B cell (primary cell): ENCODE measurements at regions not wholly inside any gene's neighbourhood (a gene's known extent, or its start where the extent isn't known, plus 50 kb on each side); places are given as distances from the start of the nearest gene placed in this dataset.

Experiments used
- ATAC-seq: fragments of 200-7000 bp; cut with Tn5 transposase; one replicate; pipeline ENCODE4 v1.10.0; 2021; ENCODE audit warnings: low read depth, mild to moderate bottlenecking, moderate number of reproducible peaks, moderate library complexity
- CTCF ChIA-PET: fragments of 350-600 bp; sonication (Branson Sonifier 250); formaldehyde crosslinking; loops from one replicate; lab custom pipeline; 2021; ENCODE audit warnings: antibody characterized with exemption, inconsistent platforms; lab: Charles Lee
- POLR2A ChIA-PET: fragments of 350-600 bp; sonication (Branson Sonifier 250); formaldehyde crosslinking; loops from one replicate; lab custom pipeline; 2021; ENCODE audit warnings: antibody characterized with exemption; lab: Charles Lee
- DNase-seq: peaks from one replicate; pipeline ENCODE4 v3.0.0; 2013
- H2AFZ ChIP-seq: 2 replicates; pipeline ENCODE4 v1.6.1; 2012; ENCODE audit warnings: mild to moderate bottlenecking, low read depth, low read length; ENCODE audit not compliant: insufficient read depth, poor library complexity, severe bottlenecking
- H3K27ac ChIP-seq, 2 donors: 1 replicate in 1 of 2; 2 replicates in 1 of 2; pipeline ENCODE4 v1.5.1; 2012 to 2013; ENCODE audit warnings: low read length in 2 of 2, mild to moderate bottlenecking in 2 of 2, moderate library complexity in 1 of 2
- H3K27me3 ChIP-seq, 4 experiments: fragments of 200-600 bp in 1 of 4; sonication (generic) in 1 of 4; replicated peaks in 1 of 4; 1 replicate in 2 of 4; 2 replicates in 2 of 4; pipeline versions ENCODE4 v1.6.1 to v1.7.0; 2013 to 2016; ENCODE audit warnings: low read length in 3 of 4, mild to moderate bottlenecking in 2 of 4, mixed read lengths in 1 of 4, moderate library complexity in 1 of 4; ENCODE audit not compliant: insufficient read depth in 4 of 4, control insufficient read depth in 3 of 4; ENCODE audit errors: control extremely low read depth in 1 of 4
- H3K36me3 ChIP-seq, 2 experiments: replicated peaks in 1 of 2; 1 replicate in 1 of 2; 2 replicates in 1 of 2; pipeline versions ENCODE4 v1.6.1 to v1.7.1; 2013; ENCODE audit warnings: low read length in 1 of 2; ENCODE audit not compliant: insufficient read depth in 2 of 2, control insufficient read depth in 1 of 2; ENCODE audit errors: control extremely low read depth in 1 of 2, extremely low read depth in 1 of 2
- H3K4me1 ChIP-seq, 2 donors: fragments of 200-600 bp in 1 of 2; sonication (generic) in 1 of 2; 1 replicate in 1 of 2; 2 replicates in 1 of 2; pipeline versions ENCODE4 v1.5.1 to v1.6.1; 2013 to 2017; ENCODE audit warnings: low read length in 2 of 2; ENCODE audit not compliant: control insufficient read depth in 2 of 2, insufficient read depth in 2 of 2
- H3K4me2 ChIP-seq: replicated peaks from 2 replicates; pipeline ENCODE3; 2012; ENCODE audit warnings: mild to moderate bottlenecking, low read depth, low read length; ENCODE audit not compliant: poor library complexity, severe bottlenecking
- H3K4me3 ChIP-seq, 5 experiments: fragments of 200-600 bp in 1 of 5; sonication (generic) in 1 of 5; 1 replicate in 3 of 5; 2 replicates in 2 of 5; pipeline versions ENCODE4 v1.5.1 to v1.7.0; 2011 to 2016; ENCODE audit warnings: low read length in 4 of 5, mild to moderate bottlenecking in 4 of 5, low read depth in 2 of 5, control low read depth in 1 of 5, moderate library complexity in 1 of 5; ENCODE audit not compliant: insufficient read depth in 1 of 5; ENCODE audit errors: control extremely low read depth in 1 of 5, extremely low read depth in 1 of 5
- H3K79me2 ChIP-seq: fragments of 200-600 bp; sonication (generic); one replicate; pipeline ENCODE4 v1.6.0; 2016; ENCODE audit warnings: low read length; ENCODE audit not compliant: control insufficient read depth, insufficient read depth
- H3K9ac ChIP-seq: fragments of 200-600 bp; sonication (generic); 2 replicates; pipeline ENCODE4 v1.6.1; 2017; ENCODE audit warnings: mild to moderate bottlenecking, low read length, moderate library complexity
- H3K9me3 ChIP-seq, 3 donors: one replicate each; pipeline versions ENCODE4 v1.6.1 to v1.7.1; 2013; ENCODE audit warnings: low read length in 2 of 3; ENCODE audit not compliant: control insufficient read depth in 2 of 3, insufficient read depth in 1 of 3; ENCODE audit errors: control extremely low read depth in 1 of 3
- H4K20me1 ChIP-seq: 2 replicates; pipeline ENCODE4 v1.6.0; 2012; ENCODE audit warnings: mild to moderate bottlenecking, low read length; ENCODE audit not compliant: insufficient read depth, control insufficient read depth, poor library complexity, severe bottlenecking
- H3K27ac Mint-ChIP-seq: one replicate; pipeline ENCODE4 v1.8.0; 2021; ENCODE audit warnings: mixed read lengths
- H3K27me3 Mint-ChIP-seq: one replicate; pipeline ENCODE4 v1.8.0; 2021; ENCODE audit warnings: mixed read lengths
- H3K4me1 Mint-ChIP-seq: one replicate; pipeline ENCODE4 v1.8.0; 2021; ENCODE audit warnings: mixed read lengths
- H3K4me3 Mint-ChIP-seq: one replicate; pipeline ENCODE4 v1.8.0; 2021; ENCODE audit warnings: mixed read lengths
- H3K9me3 Mint-ChIP-seq: one replicate; pipeline ENCODE4 v1.8.0; 2022; ENCODE audit warnings: mixed read lengths; ENCODE audit not compliant: insufficient read depth
- EZH2 ChIP-seq: IDR thresholded peaks from 2 replicates; pipeline ENCODE4 v1.6.1; 2012; ENCODE audit warnings: borderline replicate concordance, low read depth, mild to moderate bottlenecking, moderate library complexity, low read length; ENCODE audit not compliant: insufficient read depth, poor library complexity, severe bottlenecking
- WGBS: methylation state at CpG from one replicate; pipeline ENCODE4 v1.1.5; 2013; ENCODE audit warnings: missing lambda C conversion rate; ENCODE audit not compliant: insufficient coverage; 5-methylcytosine and 5-hydroxymethylcytosine counted together
- intact Hi-C: fragments of 100-400 bp; cut with micrococcal nuclease; formaldehyde crosslinking; loops from one replicate; pipeline ENCODE4 v1.10.0; 2022
- TF ChIP-seq, protein P1 (sequence below): fragments of 200-600 bp; IDR thresholded peaks from one replicate; pipeline ENCODE4 v1.8.0; 2022; ENCODE audit warnings: antibody characterized with exemption, mild to moderate bottlenecking

DNA sequence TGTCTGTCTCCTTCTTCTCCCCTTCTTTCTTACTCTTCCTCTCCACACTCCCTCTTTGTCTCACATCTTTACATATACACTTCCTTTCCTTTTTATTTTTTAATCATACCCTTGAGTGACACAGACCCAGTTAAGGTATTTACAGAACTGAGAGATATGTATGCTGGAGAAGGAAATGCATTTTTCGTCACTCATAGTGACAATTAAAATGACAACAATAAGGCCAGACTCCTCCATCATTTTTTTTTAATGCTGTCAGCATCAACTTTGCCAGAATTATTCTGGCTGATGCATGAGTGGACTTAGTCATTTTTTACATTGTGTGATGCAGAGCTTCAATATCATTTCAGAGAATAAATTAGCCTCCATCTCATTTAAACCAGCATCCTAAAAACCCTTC lies 272.9 kb downstream of the TMEM38B start:
- H3K9me3 ChIP-seq = no peaks in the 10 kb centered on the region
- WGBS = no CpG with 5 or more reads among the region's 1 CpG
- no peak overlapping the region for H3K4me3 Mint-ChIP-seq
- H3K4me3 ChIP-seq = no peak overlapping the region
- H3K27me3 ChIP-seq = no peaks in the 10 kb centered on the region
- ChIA-PET POLR2A (no interaction called here), CTCF (no interaction called here)
- no peak overlapping the region for H3K4me2 ChIP-seq
- ATAC-seq (no peak), DNase-seq (no peak)
- no peak overlapping the region for H3K27ac Mint-ChIP-seq
- H3K4me1 ChIP-seq = no peaks in the 10 kb centered on the region
- H3K9ac ChIP-seq = no peak overlapping the region
- no peaks in the 10 kb centered on the region for H4K20me1 ChIP-seq
- TF ChIP-seq, protein P1, sequence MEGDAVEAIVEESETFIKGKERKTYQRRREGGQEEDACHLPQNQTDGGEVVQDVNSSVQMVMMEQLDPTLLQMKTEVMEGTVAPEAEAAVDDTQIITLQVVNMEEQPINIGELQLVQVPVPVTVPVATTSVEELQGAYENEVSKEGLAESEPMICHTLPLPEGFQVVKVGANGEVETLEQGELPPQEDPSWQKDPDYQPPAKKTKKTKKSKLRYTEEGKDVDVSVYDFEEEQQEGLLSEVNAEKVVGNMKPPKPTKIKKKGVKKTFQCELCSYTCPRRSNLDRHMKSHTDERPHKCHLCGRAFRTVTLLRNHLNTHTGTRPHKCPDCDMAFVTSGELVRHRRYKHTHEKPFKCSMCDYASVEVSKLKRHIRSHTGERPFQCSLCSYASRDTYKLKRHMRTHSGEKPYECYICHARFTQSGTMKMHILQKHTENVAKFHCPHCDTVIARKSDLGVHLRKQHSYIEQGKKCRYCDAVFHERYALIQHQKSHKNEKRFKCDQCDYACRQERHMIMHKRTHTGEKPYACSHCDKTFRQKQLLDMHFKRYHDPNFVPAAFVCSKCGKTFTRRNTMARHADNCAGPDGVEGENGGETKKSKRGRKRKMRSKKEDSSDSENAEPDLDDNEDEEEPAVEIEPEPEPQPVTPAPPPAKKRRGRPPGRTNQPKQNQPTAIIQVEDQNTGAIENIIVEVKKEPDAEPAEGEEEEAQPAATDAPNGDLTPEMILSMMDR = no peak
- TF ChIP-seq EZH2 = no peak
- intact Hi-C loops = no loop called here
- no peak overlapping the region for H3K27ac ChIP-seq
- H2AFZ ChIP-seq = no peak overlapping the region
- H3K36me3 ChIP-seq = no peaks in the 10 kb centered on the region
- H3K79me2 ChIP-seq = no peaks in the 10 kb centered on the region
- H3K9me3 Mint-ChIP-seq = no peaks in the 10 kb centered on the region
- no peaks in the 10 kb centered on the region for H3K27me3 Mint-ChIP-seq
- peaks cover 3% of the 10 kb centered on the region for H3K4me1 Mint-ChIP-seq

DNA sequence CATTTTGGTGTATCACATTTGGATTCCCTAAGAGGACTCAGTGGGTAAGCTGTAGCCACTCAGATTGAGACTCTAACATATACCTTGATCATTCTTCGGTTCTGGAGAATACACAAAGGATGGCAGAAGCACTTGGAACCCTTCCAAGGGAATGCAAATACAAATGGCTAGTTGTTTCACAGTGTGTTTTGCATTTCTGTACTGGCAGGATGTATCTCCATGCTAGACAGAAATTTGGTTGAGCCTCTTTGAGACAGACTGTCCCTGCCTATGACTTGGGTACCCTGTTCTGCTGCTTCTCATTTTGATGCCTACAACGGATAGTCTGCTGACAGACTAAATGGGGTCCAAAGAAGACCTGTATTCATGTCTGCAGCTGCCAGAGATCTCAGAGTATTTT lies 273.5 kb downstream of the TMEM38B start:
- no peaks in the 10 kb centered on the region for H3K9me3 ChIP-seq

More for the DNA sequence above, 273.5 kb downstream of the TMEM38B start:
- H2AFZ ChIP-seq = no peak overlapping the region
- Mint-ChIP-seq H3K27ac (no peak overlapping the region), H3K27me3 (no peaks in the 10 kb centered on the region), H3K4me1 (peaks cover 3% of the 10 kb centered on the region), H3K9me3 (no peaks in the 10 kb centered on the region), H3K4me3 (no peak overlapping the region)
- intact Hi-C loops = no loop called here
- H4K20me1 ChIP-seq = no peaks in the 10 kb centered on the region
- H3K36me3 ChIP-seq = no peaks in the 10 kb centered on the region
- no peaks in the 10 kb centered on the region for H3K79me2 ChIP-seq
- no peaks in the 10 kb centered on the region for H3K4me1 ChIP-seq
- TF ChIP-seq, protein P1 = no peak
- TF ChIP-seq EZH2 = no peak
- no peaks in the 10 kb centered on the region for H3K27me3 ChIP-seq
- no peak overlapping the region for H3K4me3 ChIP-seq
- no peak for ATAC-seq
- ChIA-PET POLR2A (no interaction called here), CTCF (no interaction called here)
- WGBS = 55% methylated on average over 2 of the region's 2 CpGs
- DNase-seq = no peak
- H3K9ac ChIP-seq = no peak overlapping the region
- no peak overlapping the region for H3K27ac ChIP-seq
- no peak overlapping the region for H3K4me2 ChIP-seq
